ENCODE measurements at regions not wholly inside any gene's neighbourhood (a gene's known extent, or its start where the extent isn't known, plus 50 kb on each side); places are given as distances from the start of the nearest gene placed in this dataset.

- TF ChIP-seq EZH2 (IDR thresholded peaks at IDR 0.05; ENCODE audit: insufficient read depth, low read length): no peak
- TF ChIP-seq CTCF (IDR thresholded peaks at IDR 0.05; ENCODE audit: insufficient read depth, low read depth, low read length): no peak
These were observed 160.2 kb upstream of the RASGRP1 start for GRCh38 chr15:38724827-38725226.
